ENCODE measurements at regions not wholly inside any gene's neighbourhood (a gene's known extent, or its start where the extent isn't known, plus 50 kb on each side); places are given as distances from the start of the nearest gene placed in this dataset.

- TF ChIP-seq NFKB2 (CRISPR knock-in tag; IDR thresholded peaks at IDR 0.05; ENCODE audit: borderline replicate concordance) (peak; percentile 62; the same call in 1 of the 2 replicates), ZNF780A (CRISPR knock-in tag; IDR thresholded peaks at IDR 0.05) (no peak), MTF1 (CRISPR knock-in tag; IDR thresholded peaks at IDR 0.05) (no peak), ZNF350 (CRISPR knock-in tag; IDR thresholded peaks at IDR 0.05; ENCODE audit: borderline replicate concordance, low read depth) (peak; percentile 60; the same call in 1 of the 2 replicates), CBX5 (CRISPR knock-in tag; IDR thresholded peaks at IDR 0.05; ENCODE audit: borderline replicate concordance) (no peak), SKIL (CRISPR knock-in tag; IDR thresholded peaks at IDR 0.05; ENCODE audit: borderline replicate concordance) (peak; percentile 97), ZC3H4 (CRISPR knock-in tag; IDR thresholded peaks at IDR 0.05; ENCODE audit: borderline replicate concordance) (peak; percentile 85; the same call in 1 of the 2 replicates), NFRKB (IDR thresholded peaks at IDR 0.05) (no peak), ZBTB7B (CRISPR knock-in tag; IDR thresholded peaks at IDR 0.05) (peak; percentile 94), THRA (CRISPR knock-in tag; IDR thresholded peaks at IDR 0.05; ENCODE audit: borderline replicate concordance) (peak; percentile 80), XBP1 (CRISPR knock-in tag; IDR thresholded peaks at IDR 0.05) (no peak), SIN3B (IDR thresholded peaks at IDR 0.05; ENCODE audit: low read length) (no peak), TBX3 (IDR thresholded peaks at IDR 0.05; ENCODE audit: borderline replicate concordance) (no peak)
- TF ChIP-seq, protein P1, sequence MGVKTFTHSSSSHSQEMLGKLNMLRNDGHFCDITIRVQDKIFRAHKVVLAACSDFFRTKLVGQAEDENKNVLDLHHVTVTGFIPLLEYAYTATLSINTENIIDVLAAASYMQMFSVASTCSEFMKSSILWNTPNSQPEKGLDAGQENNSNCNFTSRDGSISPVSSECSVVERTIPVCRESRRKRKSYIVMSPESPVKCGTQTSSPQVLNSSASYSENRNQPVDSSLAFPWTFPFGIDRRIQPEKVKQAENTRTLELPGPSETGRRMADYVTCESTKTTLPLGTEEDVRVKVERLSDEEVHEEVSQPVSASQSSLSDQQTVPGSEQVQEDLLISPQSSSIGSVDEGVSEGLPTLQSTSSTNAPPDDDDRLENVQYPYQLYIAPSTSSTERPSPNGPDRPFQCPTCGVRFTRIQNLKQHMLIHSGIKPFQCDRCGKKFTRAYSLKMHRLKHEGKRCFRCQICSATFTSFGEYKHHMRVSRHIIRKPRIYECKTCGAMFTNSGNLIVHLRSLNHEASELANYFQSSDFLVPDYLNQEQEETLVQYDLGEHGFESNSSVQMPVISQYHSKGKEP (CRISPR knock-in tag; IDR thresholded peaks at IDR 0.05) = no peak
- TF ChIP-seq, protein P2, sequence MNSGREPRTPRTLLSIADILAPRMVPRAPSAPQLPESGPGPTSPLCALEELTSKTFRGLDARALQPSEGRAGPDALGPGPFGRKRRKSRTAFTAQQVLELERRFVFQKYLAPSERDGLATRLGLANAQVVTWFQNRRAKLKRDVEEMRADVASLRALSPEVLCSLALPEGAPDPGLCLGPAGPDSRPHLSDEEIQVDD (CRISPR knock-in tag; IDR thresholded peaks at IDR 0.05; ENCODE audit: borderline replicate concordance) = no peak
- TF ChIP-seq, protein P3, sequence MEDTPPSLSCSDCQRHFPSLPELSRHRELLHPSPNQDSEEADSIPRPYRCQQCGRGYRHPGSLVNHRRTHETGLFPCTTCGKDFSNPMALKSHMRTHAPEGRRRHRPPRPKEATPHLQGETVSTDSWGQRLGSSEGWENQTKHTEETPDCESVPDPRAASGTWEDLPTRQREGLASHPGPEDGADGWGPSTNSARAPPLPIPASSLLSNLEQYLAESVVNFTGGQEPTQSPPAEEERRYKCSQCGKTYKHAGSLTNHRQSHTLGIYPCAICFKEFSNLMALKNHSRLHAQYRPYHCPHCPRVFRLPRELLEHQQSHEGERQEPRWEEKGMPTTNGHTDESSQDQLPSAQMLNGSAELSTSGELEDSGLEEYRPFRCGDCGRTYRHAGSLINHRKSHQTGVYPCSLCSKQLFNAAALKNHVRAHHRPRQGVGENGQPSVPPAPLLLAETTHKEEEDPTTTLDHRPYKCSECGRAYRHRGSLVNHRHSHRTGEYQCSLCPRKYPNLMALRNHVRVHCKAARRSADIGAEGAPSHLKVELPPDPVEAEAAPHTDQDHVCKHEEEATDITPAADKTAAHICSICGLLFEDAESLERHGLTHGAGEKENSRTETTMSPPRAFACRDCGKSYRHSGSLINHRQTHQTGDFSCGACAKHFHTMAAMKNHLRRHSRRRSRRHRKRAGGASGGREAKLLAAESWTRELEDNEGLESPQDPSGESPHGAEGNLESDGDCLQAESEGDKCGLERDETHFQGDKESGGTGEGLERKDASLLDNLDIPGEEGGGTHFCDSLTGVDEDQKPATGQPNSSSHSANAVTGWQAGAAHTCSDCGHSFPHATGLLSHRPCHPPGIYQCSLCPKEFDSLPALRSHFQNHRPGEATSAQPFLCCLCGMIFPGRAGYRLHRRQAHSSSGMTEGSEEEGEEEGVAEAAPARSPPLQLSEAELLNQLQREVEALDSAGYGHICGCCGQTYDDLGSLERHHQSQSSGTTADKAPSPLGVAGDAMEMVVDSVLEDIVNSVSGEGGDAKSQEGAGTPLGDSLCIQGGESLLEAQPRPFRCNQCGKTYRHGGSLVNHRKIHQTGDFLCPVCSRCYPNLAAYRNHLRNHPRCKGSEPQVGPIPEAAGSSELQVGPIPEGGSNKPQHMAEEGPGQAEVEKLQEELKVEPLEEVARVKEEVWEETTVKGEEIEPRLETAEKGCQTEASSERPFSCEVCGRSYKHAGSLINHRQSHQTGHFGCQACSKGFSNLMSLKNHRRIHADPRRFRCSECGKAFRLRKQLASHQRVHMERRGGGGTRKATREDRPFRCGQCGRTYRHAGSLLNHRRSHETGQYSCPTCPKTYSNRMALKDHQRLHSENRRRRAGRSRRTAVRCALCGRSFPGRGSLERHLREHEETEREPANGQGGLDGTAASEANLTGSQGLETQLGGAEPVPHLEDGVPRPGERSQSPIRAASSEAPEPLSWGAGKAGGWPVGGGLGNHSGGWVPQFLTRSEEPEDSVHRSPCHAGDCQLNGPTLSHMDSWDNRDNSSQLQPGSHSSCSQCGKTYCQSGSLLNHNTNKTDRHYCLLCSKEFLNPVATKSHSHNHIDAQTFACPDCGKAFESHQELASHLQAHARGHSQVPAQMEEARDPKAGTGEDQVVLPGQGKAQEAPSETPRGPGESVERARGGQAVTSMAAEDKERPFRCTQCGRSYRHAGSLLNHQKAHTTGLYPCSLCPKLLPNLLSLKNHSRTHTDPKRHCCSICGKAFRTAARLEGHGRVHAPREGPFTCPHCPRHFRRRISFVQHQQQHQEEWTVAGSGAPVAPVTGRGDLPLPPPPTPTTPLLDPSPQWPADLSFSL (CRISPR knock-in tag; IDR thresholded peaks at IDR 0.05) = no peak
These were observed 97.2 kb upstream of the GSE1 start (continued) for GRCh38 chr16:85515830-85516397.
